Stimulated activated CD4-positive, alpha-beta T cell treated with anti-CD3 and anti-CD28 coated beads, TNF-alpha, amount 100 ng/mL, for 4 hours (primary cell): ENCODE measurements at regions not wholly inside any gene's neighbourhood (a gene's known extent, or its start where the extent isn't known, plus 50 kb on each side); places are given as distances from the start of the nearest gene placed in this dataset.
A peak's percentile ranks its signal among the peaks of the same experiment; 100 is the strongest.

Experiments used
- DNase-seq, 3 experiments: peaks; one replicate each; pipeline ENCODE4 v3.0.0-alpha.2; 2020; ENCODE audit warnings: low read depth in 3 of 3

DNA sequence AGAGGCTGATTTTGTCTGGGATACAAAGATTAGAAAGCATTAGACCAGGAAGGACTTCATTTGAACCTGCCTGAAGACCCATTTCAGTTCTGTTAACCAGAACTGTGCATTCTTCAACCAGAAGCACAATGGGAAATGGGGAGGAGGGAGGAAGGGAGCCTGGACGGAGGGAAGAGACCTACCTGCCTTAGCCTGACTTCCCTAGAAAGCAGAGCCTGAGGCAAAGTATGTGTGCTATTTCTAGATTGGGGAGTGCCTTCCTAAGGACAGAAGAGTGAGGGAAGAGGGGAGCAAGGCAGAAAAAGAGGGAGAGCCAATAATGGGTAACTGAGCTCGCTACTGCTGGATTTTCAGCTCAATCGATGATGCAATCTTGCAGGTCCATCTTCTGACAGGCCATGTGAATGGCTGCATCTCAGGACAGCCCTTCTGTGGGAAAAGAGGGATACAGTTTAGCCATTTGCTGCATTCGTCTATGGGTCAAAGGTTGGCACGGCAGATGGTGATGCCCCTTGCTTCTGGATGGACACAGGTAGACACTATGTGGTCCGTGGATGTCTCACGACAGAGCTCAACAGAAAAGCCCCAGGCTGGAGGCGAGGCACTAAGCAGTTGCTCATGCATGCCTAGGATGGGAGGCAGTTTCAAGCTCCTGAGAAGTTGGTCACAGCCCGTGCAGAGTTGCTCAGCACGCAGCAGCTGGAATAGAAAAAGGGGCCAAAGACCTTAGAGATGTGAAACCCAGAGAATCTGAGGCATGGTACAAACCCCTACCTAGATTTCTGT lies 78.8 kb upstream of the UBL3 start:
- no peak for DNase-seq

- DNase-seq, result no peak
These were observed 75.7 kb upstream of the UBL3 start for GRCh38 chr13:29926098-29926476.

DNA sequence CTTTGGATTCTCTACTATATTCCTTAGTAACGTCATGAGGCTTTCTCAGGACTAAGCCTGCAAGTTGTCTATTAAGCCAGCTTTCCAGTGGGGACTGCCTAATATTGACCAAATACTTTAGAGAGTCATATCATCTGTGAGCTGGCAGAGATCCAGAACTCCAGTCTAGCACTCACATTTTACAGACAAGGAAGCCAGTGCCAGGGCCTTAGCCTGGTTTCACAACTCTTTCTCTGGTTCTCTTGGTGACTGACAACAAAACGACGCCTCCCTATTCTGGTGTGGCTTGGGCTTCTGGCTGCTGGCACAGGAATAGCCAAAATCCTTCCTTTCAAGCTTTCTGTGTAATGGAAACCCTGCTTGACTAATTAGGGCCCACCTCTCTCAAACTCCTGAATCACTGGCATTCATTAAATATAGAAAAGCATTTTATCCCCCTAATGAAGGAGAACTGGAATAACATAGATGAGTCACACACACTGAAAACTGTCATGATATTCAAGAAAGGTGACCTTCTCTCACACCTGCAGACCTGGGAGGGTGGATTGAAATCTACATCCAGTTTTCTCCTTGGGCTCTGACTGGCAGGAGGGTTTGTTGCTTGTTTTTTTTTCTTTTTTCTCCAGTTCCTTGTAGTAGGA lies 75.2 kb upstream of the UBL3 start:
- no peak for DNase-seq

DNA sequence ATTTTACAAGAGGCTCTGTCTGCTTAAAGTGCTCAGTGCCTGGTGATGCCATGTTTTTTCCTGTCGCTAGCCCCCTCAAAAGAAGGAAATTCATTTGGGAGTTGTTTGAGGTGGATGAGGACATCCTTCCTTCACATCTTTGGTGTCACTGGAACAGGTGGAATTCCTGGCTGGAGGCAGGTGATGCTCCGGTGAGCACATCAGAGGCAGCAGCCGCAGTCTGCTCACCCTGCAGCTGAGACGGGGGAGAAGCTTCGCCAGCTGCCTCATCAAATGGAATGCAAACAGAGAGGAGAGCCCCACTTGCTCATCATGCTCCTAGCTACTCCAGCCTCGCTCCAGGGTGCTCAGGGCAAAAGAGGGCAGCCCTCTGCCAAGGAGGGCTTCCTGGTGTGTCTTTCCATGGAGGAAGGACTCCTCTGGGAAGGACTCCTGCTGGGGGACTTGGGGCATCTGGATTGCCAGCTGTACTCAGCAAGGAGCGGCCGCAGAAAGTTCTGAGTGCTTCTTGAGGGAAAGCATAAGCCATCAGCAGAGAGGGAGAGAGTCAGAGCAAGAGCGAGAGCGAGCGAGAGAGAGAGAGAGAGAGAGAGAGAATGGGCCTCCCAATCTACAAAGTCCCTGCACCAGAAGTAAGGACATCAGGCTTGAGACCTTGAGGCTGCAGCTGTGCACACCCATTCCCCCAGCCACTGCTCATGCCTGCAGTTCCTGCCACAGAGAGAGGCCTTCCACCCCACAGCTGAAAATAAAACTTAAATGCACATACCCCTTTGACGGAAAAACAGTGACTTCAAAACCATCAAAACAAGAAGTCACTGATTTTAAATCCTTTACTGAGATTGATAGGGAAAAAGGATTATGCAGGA lies 74.3 kb upstream of the UBL3 start:
- no peak for DNase-seq

DNA sequence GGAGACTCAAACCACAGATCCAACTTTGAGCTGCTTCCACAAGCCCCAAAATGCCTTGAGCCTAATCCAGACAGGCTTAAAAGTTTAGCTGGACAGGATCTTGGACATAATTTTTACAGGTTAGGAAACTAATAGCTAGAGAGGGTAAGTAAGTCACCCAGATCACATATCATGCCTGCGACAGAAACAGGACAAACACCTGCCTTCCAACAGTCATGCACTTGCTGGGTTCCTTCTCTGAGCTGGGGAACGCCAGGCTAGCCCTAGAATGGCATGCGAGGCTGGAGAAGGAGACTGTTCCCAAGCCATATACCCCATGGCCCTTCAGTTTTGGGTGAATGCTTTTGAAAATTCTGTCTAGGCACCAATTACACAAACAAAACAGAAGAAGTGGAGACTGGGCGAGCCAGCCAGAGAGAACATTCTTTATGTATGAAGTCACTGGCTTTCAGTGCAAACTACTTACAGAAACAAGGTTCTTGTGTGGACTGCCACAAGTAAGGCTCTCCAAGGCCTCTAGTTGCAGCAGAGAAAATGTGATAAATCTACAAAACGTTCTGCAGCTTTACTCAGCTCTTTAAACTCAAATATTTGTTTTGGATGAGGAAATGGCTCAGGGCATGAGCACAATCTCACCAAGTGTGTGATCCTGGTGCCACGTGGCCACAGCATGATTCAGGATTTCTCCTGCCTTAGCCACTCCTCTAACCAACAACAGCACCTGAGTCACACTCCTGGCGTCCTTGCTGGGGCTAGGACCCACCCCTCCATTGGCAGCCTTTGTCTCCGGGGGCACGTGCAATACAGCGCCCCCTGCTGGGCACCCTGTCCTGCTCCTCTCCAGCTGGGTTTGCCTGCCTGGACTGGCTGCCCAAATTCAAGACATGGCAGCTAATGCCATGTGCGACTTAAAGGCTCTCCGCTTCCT lies 73.4 kb upstream of the UBL3 start:
- DNase-seq, result peak; percentile 32 to 43 (median 36)

GRCh38 chr13:29922896-29923295 lies 72.5 kb upstream of the UBL3 start:
- DNase-seq, result no peak

DNA sequence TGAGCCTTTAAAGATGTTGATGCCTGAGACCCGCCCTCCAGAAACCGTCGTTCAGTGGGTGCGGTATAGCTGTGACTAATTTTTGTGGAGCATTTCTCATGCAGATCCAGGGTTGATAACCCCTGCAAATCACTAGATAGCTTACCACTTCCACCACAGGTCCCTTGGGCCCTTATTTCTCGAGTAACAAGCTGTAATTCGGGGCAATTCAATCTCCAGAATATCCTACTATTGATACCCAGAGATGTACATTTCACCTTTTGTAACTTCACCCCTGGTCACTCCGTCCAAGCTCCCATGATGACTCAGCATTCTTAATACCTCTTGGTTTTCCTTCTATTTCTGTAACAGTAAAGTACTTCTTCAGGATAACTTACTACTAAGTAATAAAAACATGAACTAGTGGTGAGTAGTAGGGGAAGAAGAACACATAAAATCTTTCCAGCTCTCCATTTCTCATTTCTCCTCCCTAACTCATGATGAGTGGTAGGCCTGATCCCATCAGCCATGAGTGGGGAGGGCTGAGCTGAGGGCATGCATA lies 71.9 kb upstream of the UBL3 start:
- DNase-seq, result no peak

GRCh38 chr13:29921542-29921941 lies 71.1 kb upstream of the UBL3 start:
- no peak for DNase-seq

DNA sequence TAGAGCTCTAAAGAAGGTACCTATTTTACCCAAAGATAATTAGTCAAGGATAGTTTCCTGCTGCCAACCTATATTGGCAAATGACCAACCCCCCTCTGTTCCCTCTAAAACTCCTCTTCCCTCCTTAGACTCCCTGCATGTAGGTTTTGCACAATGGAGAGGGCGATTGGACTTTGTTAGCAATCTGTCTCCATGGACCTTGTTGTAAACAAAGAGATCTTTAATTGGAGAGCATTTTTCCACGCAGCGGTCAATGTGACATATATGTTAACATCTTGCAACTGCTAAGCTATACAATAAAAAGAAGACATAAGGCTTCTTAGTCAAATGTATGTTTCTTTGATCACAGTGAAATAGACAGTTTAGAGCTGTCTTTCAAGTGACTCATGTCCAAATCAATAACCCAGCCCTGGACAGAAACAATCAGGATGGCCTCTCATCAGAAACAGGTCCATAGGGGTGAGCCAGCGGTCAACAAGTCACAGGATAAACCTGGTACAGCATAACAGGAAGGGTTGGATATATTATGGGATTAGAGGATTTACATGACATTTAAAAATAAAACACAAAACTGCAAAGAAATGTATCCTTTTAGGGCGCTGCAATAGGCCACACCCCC lies 69.7 kb upstream of the UBL3 start:
- no peak for DNase-seq

DNA sequence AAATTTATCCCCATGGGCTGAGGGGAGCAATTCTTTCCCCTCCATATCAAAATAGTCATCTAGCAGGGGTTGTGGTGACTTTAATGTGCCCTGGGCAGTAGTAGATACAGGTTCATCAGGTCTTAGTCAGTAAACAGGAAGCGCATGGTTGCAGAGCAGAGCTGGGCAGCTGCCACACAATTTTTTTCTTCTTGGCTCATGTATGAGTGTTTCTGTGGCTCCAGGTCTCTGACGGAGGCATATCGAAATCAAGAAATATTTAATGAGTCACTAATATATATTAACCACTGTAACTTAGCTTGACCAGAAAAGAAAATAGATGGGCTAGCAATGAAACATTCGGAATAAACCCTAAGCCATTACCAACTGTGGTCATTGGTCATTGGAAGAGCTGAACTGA lies 68.4 kb upstream of the UBL3 start:
- DNase-seq, result no peak

GRCh38 chr13:29917650-29918049 lies 67.2 kb upstream of the UBL3 start:
- no peak for DNase-seq

DNA sequence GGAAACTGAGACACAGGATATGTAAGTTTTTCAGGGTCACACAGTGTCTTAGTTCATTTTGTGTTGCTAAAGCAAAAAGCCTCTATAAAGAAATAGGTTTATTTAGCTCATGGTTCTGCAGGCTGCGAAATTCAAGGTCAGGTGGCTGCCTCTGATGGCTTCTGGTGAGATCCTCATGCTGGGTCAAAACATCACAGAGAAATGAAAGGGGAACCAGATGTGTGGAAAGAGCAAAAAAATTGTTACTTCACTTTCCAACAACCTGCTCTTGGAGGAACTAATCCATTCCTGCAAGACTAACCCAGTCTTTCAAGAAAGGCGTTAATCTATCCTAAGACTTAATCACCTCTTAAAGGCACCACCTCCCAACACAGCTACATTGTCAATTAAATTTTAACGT lies 64.2 kb upstream of the UBL3 start:
- no peak for DNase-seq

GRCh38 chr13:29911781-29912418 lies 61.5 kb upstream of the UBL3 start:
- no peak for DNase-seq

DNA sequence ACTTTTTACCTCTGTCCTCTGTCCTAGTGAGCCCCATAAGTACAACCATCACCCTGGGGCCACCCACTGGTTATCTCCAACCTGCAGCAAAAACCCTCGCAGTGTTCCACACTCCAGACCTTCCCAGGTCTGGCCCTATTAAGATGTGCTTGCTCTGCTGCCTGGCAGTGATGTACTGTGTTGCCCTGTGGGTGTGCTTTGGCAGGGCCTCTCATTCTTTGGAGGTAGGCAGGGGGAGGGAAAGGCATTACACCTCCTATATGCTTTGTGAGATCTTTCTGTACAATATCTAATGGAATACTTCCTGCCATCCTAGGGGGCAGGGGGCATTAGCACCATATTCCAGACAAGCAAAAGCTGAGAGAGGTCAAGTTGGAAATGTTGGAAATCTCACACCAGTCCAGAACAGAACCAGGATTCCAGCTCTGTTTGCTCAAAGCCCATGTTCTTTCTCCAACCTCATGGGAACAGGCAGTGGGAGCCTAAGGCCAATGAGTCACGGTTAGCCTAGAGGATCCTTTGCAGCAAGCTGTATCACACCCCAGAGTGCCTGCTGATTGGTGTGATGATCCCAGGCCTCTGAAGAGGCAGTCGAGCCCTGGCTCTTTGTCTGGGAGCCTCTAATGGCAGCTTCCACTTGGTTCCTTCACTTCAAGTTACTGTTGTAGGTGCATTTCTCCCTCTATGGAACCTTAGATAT lies 59.7 kb upstream of the UBL3 start:
- no peak for DNase-seq

- DNase-seq, result no peak
These were observed 58.8 kb upstream of the UBL3 start for GRCh38 chr13:29909081-29909730.

GRCh38 chr13:29908416-29909080 lies 58.1 kb upstream of the UBL3 start:
- DNase-seq, result no peak

GRCh38 chr13:29907670-29908069 lies 57.3 kb upstream of the UBL3 start:
- DNase-seq, result no peak

DNA sequence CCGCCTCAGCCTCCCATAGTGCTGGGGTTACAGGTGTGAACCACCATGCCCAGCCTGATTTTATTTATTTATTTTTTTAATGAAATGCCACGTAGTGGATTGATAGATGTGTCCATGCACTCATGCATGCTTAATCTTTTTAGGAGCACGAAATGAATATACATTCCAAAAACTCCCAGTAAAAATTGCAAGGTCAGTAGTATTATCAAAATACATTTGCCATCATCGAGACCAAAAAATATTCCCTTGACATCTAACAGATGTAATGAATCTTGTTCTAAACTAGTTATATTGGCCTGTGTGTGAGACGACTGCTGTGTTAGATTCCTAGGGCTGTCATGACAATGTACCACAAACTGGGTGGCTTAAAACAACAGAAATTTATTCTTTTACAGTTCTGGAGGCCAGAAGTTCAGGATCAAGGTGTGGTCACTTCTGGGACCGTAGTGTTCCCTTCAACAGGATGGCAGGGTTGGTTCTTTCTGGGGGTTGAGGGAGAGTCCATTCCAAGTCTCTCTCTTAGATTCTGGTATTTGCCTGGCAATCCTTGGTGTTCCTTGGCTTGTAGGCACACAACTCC lies 56.1 kb upstream of the UBL3 start:
- no peak for DNase-seq
